GM18861 (cell line): ENCODE measurements at regions not wholly inside any gene's neighbourhood (a gene's known extent, or its start where the extent isn't known, plus 50 kb on each side); places are given as distances from the start of the nearest gene placed in this dataset.

Experiments used
- ATAC-seq: cut with Tn5 transposase; IDR thresholded peaks from one replicate; pipeline ENCODE4 v1.9.1; 2021; ENCODE audit not compliant: unreplicated experiment

GRCh38 chrX:42098900-42099299 is 175.5 kb upstream of the CASK start:
- ATAC-seq, result no peak

DNA sequence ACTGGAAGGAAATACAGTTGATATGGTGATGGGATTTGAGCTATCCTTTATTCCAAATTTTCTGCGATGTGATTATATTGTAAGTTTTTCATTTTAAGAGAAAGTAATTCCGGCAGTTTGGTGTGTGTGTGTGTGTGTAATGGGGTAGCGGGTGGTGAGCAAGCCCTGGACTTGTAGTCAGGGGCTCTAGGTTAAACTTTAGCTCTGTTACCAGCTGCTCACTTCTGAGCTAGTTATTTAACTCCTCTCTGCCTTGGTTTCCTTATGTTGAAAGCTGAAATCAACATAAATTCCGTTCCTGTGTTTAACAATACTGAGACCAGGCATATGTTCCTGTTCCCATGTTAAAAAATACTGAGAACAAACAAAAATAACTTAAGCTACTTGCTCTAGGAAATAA is 174.1 kb upstream of the CASK start:
- ATAC-seq, result no peak

DNA sequence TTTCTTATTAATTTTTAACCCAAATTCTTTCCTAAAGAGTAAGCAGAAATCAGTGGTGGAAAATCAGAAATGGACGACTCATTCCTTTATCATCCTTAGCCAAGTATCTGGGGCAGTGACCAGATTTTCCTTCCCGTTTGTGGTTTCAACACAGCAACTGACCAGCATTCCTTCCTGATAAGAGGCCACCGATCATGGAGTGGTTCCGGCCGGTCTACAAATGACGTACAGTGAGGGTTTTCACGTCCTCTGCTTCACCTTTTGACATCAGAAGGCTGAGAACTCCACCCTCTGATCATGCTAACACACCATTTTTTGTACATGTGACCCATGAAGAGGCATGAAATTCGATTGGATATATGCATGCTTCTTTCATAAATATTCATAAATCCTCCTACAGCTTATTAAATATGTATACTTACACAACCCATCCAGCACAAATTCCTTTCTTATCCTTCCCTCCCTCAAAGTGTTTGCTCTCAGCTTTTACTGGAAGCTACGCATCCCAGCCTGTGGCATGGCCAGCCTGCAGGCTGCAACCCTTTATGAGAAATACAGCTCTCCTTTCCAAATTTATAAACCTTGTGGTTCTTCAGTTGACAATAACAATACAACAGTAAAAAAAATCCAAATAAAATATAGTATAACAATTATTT is 173.0 kb upstream of the CASK start:
- ATAC-seq, result no peak

DNA sequence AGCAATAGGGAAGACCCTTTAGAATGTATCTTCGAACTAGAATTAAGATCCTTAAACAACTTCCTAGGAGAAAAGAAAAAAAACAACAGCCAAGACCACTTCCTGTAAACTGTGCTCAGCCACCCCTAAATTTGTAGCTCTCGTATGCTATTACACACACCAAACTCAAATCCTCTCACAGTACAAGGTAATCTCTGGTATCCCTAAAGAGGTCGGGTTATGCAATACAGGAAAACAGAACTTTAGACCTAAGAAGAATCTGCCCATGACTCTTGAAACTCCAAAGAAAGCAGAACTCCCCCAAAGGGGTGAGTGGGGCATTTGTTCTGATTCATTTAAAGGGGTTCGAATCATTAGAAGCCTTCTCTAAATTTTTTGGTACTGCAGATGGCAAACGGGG is 170.9 kb upstream of the CASK start:
- no peak for ATAC-seq

DNA sequence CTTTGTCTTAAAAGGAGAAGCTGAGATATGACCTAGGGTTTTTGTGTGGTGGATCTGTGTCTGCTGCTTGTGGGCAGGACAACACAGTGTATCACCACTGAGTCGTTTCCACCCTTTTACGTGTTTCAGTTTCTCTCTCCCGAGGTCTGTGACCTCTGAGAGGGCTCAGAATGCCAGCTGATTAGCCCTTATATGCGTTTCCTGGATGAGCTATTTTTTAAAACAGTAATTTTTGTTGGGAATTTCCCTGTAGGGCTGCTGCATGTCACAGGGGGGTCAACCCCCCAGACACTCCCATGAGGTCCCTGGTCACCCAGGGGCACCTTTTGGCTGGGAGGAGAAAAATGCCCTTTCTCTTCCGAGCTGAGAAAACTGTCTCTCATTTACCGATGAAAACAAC is 170.4 kb upstream of the CASK start:
- peak; percentile 56 for ATAC-seq

DNA sequence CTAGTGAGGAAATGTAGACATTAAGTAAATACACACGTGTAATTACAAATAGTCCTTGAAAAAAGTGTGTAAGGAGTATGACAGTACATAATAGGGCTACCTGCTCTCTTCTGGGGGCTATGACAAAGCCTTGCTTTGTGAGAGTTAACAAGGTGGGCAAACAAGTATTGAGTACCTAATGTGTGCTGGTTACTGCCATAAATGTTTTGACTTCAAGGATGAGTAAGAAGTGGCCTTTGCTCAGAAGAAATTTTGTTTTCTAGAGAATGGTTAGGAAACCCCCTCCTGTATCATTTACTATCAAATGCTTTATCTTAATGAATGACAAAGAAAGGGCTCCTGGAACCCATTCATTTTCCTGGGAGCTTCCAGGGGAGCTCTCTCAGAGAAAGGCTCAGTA is 167.0 kb upstream of the CASK start:
- ATAC-seq, result no peak

- no peak for ATAC-seq
Measured at GRCh38 chrX:42089031-42089430, 165.7 kb upstream of the CASK start.

- ATAC-seq, result no peak
Measured at GRCh38 chrX:42087960-42088359, 164.6 kb upstream of the CASK start.

GRCh38 chrX:42085836-42086235 is 162.5 kb upstream of the CASK start:
- no peak for ATAC-seq

GRCh38 chrX:42079968-42080367 is 156.6 kb upstream of the CASK start:
- no peak for ATAC-seq

DNA sequence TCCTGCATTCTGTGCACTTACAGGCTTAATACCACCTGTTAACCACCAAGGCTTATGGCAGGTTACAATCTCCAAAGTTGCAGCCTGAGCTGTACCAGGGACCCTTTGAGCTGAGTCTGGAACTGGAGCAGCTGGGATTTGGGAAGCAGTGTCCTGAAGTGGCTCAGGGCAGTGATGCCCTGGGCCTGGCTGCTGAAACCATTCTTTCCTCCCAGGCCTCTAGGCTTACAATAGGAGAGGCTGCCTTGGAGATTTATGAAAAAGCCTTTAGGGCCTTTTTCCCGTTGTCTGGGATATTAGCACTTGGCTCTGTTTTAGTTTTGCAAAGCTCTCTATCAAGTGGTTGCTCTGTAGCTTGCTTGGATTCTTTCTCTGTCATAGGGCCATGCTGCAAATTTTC is 154.3 kb upstream of the CASK start:
- ATAC-seq, result no peak

DNA sequence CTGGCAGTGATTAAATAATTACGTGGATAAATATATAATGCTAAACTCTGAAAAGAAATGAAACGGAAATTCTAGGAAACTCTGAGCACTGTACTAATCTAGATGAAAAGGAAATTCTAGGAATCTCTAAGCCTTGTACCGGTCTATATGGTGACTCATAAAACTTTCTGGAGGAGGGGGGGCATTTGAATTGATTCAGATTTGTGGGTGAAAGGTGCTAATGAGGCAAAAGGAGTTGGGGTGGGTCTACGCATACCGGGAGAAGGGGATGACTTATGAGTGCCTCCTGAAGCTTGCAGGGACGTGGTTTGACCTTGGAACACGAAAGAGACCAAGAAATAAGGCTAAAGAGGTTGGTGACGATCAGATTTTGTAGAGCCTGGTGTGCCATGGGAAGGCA is 151.7 kb upstream of the CASK start:
- no peak for ATAC-seq

- no peak for ATAC-seq
Measured at GRCh38 chrX:42073448-42073847, 150.1 kb upstream of the CASK start.

- ATAC-seq, result no peak
Measured at GRCh38 chrX:42070866-42071265, 147.5 kb upstream of the CASK start.

- ATAC-seq, result no peak
Measured at GRCh38 chrX:42054256-42054655, 130.9 kb upstream of the CASK start.

GRCh38 chrX:42050345-42050744 is 127.0 kb upstream of the CASK start:
- ATAC-seq, result no peak

DNA sequence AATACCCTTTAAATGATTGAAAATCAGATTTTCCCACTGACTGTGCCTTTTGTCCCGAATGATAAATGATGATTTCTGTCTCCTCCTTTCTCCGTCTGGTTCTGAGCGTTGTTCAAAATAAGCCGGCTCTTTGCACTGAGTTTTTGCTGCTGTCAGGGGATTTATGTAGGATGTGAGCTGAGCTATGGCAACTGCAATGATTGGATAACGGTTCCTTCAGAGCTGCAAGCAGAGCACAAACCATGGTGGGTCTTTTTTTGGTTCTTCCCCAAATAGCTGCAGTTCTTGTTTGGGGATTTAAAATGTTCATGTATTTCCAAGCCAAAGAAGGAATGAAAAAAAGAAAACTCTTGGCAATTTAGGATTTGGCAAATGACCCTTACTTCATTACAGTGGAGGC is 124.5 kb upstream of the CASK start:
- no peak for ATAC-seq

- no peak for ATAC-seq
Measured at GRCh38 chrX:42028109-42028508, 104.8 kb upstream of the CASK start.

DNA sequence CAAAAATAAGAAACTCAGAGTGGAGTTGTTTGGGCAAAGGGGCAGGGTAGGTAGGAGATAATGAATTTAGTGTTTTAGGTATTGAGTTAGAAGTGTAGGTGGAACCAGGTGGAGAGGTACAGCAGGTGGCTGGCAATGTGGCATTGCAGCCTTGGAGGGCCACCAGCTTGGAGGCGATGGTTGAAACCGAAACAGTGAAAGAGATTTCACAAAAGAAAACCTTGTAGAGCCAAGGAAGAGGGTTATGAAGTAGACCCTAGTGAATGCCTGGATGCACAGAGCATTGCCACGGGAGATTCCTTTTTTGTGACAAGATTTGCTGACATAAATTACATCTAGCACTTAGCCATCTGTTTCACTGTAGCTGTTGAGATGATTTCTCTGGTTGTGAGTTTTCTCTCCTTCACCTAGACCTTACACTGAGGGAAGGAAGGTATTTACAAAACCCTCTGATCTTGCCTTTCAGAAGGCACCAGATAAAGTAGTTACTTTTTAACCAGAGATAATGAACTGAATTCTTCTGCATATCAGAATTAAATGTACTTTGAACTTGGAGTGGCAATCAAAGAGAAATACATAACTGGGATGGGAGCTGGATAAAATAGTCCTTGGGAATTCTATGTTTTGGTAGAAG is 104.1 kb upstream of the CASK start:
- ATAC-seq, result peak; percentile 66

GRCh38 chrX:42025861-42026260 is 102.5 kb upstream of the CASK start:
- ATAC-seq, result no peak

DNA sequence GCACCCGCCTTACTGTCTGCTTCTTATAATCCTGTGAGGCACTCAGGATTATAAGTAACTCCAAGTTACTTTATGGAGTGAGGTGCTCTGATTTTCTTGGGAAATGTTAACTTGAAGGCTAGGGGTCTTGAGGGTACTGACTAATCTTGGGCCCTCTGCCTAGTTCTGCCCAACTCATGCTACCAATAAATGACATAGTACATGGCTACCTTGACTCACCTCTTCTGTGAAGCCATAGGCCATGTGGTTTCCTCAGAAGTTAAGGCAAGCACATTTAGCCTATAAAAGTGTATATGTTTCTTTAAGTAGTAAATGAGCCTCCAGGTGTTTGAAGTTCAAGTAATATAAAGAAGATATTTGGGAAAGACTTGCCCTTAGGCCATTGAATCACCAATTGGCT is 99.8 kb upstream of the CASK start:
- no peak for ATAC-seq

GRCh38 chrX:42022158-42022557 is 98.8 kb upstream of the CASK start:
- ATAC-seq, result no peak

DNA sequence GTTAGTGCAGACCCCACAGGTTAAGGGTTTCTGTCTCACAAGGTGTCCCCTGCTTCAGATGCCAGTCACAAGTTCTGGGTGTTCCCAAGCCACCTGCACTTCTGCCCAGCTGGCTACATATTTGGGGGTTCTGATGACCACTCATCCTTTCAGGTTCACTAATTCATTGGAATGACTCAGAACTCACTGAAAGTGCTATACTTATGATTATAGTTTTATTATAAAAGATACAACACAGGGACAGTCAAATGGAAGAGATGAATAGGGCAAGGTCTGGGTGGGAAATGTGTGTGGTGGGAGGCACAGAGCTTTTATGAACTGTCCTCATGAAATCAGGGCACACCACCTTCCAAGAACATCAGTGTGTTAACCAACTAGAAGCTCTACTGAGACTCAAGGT is 97.7 kb upstream of the CASK start:
- no peak for ATAC-seq
